GM19452 (cell line): ENCODE measurements at regions not wholly inside any gene's neighbourhood (a gene's known extent, or its start where the extent isn't known, plus 50 kb on each side); places are given as distances from the start of the nearest gene placed in this dataset.
"Not testable (repeated sequence)": the region's sequence is repeated elsewhere in the genome, so short reads cannot be mapped to it uniquely, and the experiment has no call there.

Source experiments
- ATAC-seq: cut with Tn5 transposase; IDR thresholded peaks from one replicate; pipeline ENCODE4 v1.9.1; 2021; ENCODE audit not compliant: unreplicated experiment

- no peak for ATAC-seq
Measured at GRCh38 chr10:91002656-91003055, 81.8 kb upstream of the ANKRD1 start.

GRCh38 chr10:91003379-91003778 is 82.5 kb upstream of the ANKRD1 start:
- ATAC-seq = not testable (repeated sequence)

- ATAC-seq = not testable (repeated sequence)
Measured at GRCh38 chr10:91005276-91005675, 84.4 kb upstream of the ANKRD1 start.

GRCh38 chr10:91006001-91006751 is 85.3 kb upstream of the ANKRD1 start:
- peak; percentile 49 for ATAC-seq

- ATAC-seq = peak; percentile 88
Measured at GRCh38 chr10:91006752-91007346, 86.0 kb upstream of the ANKRD1 start.

GRCh38 chr10:91007655-91008054 is 86.8 kb upstream of the ANKRD1 start:
- no peak for ATAC-seq

- ATAC-seq = no peak
Measured at GRCh38 chr10:91009121-91009520, 88.2 kb upstream of the ANKRD1 start.

- ATAC-seq = no peak
Measured at GRCh38 chr10:91010952-91011351, 90.1 kb upstream of the ANKRD1 start.

- no peak for ATAC-seq
Measured at GRCh38 chr10:91012502-91012901, 91.6 kb upstream of the ANKRD1 start.

- no peak for ATAC-seq
Measured at GRCh38 chr10:91013985-91014384, 93.1 kb upstream of the ANKRD1 start.

- ATAC-seq = no peak
Measured at GRCh38 chr10:91017198-91017597, 96.3 kb upstream of the ANKRD1 start.

- no peak for ATAC-seq
Measured at GRCh38 chr10:91021901-91022300, 101.0 kb upstream of the ANKRD1 start.

GRCh38 chr10:91022390-91022789 is 101.5 kb upstream of the ANKRD1 start:
- no peak for ATAC-seq

- no peak for ATAC-seq
Measured at GRCh38 chr10:91022924-91023699, 102.2 kb upstream of the ANKRD1 start.

- no peak for ATAC-seq
Measured at GRCh38 chr10:91023700-91024398, 103.0 kb upstream of the ANKRD1 start.

GRCh38 chr10:91024541-91024940 is 103.7 kb upstream of the ANKRD1 start:
- no peak for ATAC-seq

GRCh38 chr10:91032611-91033206 is 111.8 kb upstream of the ANKRD1 start:
- ATAC-seq = no peak

- ATAC-seq = no peak
Measured at GRCh38 chr10:91033324-91033950, 112.5 kb upstream of the ANKRD1 start.

GRCh38 chr10:91034042-91034441 is 113.2 kb upstream of the ANKRD1 start:
- no peak for ATAC-seq

- ATAC-seq = no peak
Measured at GRCh38 chr10:91034494-91035159, 113.7 kb upstream of the ANKRD1 start.
